ENCODE measurements at regions not wholly inside any gene's neighbourhood (a gene's known extent, or its start where the extent isn't known, plus 50 kb on each side); places are given as distances from the start of the nearest gene placed in this dataset.
"Not testable (repeated sequence)": the region's sequence is repeated elsewhere in the genome, so short reads cannot be mapped to it uniquely, and the experiment has no call there.

DNA sequence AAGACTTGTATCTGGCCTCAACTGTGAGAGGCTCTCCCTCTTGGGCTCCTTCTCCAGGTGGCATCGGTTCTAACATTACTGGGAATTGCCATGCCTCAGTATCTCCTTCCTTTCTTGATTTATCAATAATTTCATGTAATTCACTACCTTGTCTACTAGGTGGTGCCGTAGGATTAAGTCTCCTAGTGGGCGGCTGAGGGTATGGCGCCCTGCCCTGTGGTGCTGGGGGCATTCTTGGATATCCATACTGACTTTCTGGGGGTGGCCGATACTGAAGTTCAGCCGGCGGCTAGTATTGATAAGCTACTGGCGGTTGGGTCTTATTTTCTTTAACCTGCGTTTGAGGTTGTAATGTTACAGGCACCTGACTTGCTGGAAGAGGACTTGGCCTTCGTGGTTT, 164.2 kb upstream of the TMPRSS15 start:
- not testable (repeated sequence) for DNase-seq

- DNase-seq: no peak
These were observed 184.5 kb upstream of the TMPRSS15 start for GRCh38 chr21:18588001-18588662.

- DNase-seq: no peak
These were observed 197.6 kb upstream of the TMPRSS15 start for GRCh38 chr21:18601146-18601545.

- no peak for DNase-seq
These were observed 199.1 kb upstream of the TMPRSS15 start for GRCh38 chr21:18602711-18603110.

DNA sequence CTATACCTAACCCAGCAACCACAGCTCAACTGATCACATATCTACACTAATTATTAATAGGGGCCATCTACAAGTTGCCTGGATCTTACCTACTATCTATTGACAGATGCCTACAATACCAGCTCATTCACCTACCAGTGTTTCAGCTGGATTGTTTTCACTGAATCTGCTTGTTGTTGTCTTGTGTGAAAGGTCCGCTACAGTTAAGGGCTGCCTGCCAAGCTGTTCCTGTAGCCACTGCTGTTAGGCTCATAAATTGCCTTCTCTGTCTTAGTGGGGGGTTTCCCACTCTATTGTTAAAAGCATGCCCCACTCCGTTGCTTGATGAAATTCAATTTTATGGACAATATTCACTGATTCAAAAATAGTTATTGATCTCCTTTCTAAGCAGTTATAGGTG, 199.7 kb upstream of the TMPRSS15 start:
- no peak for DNase-seq

DNA sequence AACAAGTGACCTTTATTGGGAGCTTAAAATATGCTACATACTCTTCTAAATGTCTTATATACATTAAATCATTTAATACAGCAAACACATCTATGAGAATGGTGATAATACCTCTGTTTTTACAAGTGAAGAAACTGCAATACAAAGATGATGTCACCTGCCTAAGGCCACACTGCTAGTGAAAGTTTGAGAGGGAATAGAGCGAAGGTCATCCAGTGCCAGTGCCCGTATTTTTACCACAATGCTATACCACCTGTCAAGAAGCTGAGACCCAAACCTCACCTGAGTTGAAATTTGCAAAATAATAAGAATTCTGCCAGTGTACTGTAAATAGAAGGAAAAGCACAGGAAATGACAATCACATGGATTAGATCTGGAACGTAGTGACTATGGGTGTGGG, 200.4 kb upstream of the TMPRSS15 start:
- no peak for DNase-seq

- DNase-seq: no peak
These were observed 204.6 kb upstream of the TMPRSS15 start for GRCh38 chr21:18608226-18608625.

- no peak for DNase-seq
These were observed 210.7 kb upstream of the TMPRSS15 start for GRCh38 chr21:18614303-18614702.

GRCh38 chr21:18617291-18617690, 213.7 kb upstream of the TMPRSS15 start:
- DNase-seq: no peak

DNA sequence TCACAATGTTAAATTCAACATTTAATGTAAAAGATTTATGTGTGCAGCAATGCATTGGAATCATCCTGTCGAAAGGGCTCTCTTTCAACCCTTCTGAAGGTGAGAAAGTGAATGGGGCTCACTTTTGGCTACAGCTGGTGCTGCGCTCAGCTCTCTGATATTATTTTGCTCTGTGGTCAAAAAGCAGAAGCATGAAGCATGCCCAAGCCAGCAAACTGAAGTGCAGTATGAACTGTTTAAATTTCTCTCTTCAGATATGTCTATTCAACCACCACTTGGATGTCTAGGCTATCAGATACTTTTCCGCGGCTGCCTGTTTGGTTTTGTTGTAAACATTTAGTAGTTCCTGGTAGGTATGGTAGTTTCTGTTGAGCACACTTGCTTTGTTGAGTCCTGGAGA, 216.9 kb upstream of the TMPRSS15 start:
- no peak for DNase-seq

DNA sequence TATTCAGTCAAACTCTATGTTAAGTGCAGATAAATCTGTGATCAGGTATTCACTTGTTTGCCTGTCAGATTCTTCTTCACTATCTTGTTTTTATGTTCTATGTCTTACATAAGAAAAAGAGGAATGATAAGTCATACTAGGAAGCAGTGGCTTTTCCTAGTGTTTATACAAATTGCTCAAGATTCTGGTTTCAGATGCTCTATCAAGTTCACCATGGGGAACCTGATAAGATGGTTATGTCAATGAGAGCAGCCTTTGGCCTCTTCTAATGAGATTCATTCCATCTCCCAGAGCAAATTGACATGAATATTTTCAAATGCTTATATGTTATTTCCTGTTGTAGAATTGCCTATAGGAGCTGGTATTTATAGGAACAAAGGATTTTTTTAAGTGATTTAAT, 218.8 kb upstream of the TMPRSS15 start:
- no peak for DNase-seq

- no peak for DNase-seq
These were observed 226.9 kb upstream of the TMPRSS15 start for GRCh38 chr21:18630446-18630845.

- no peak for DNase-seq
These were observed 233.3 kb upstream of the TMPRSS15 start for GRCh38 chr21:18636897-18637296.

- DNase-seq: no peak
These were observed 242.5 kb upstream of the TMPRSS15 start for GRCh38 chr21:18646116-18646515.

DNA sequence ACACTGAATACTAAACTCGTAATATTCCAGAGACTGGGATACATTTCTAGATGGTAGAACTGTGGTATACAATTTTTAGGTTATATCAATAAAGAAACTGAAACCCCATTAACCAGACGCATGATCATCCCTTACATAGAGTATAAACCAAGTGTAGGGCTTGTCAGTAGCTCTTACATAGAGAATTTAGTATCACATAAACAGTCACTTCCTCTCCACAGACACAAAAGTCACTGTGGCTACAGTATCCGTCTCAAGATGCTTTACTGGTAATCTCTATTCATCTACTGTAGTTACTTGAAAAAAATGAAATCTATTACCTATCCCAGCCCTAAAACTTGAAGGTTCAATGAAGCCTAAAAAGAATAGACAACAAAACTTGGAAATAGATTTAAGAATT, 252.3 kb upstream of the TMPRSS15 start:
- DNase-seq: no peak

- no peak for DNase-seq
These were observed 258.3 kb upstream of the TMPRSS15 start for GRCh38 chr21:18661842-18662241.

- no peak for DNase-seq
These were observed 260.1 kb upstream of the TMPRSS15 start for GRCh38 chr21:18663663-18664062.

DNA sequence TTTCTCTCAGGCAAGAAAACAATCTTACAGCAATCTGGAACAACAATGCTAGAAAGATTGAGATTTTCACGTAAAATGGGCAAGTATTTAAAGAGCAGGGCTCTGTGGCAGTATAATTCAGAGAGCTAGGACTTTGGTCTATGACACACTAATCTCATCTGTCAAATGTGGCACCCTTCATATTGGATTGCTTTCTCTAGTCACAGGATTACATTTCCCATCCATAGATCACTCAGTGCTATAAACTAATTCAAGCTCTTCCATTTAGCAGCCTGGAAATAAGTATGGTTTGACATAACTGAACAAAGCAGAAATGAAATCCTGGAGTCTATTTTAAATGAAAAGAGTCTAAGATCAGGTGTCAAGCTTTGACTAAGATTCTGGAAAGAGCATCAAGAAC, 263.1 kb upstream of the TMPRSS15 start:
- DNase-seq: no peak

GRCh38 chr21:18673789-18674188, 270.2 kb upstream of the TMPRSS15 start:
- no peak for DNase-seq

DNA sequence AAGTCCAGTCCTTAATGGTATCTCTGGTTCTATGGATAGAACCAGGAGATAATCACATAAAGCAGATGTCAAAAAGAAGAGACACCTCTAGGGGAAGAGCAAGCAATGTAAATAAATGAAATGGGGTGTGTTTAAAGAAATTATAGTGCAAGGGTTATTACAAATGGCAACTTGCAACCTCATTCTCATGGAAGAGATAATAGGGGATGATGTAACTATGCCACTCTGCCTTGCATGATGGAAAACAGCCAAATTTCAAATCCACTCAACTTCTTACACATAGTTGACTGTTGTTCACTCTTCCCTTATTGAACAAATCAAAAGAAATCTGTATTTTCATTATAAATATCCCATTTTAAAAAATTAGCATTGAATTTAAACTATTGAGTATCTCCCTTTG, 274.0 kb upstream of the TMPRSS15 start:
- DNase-seq: no peak

GRCh38 chr21:18705971-18706370, 302.4 kb upstream of the TMPRSS15 start:
- no peak for DNase-seq

- no peak for DNase-seq
These were observed 308.1 kb upstream of the TMPRSS15 start for GRCh38 chr21:18711662-18712061.

GRCh38 chr21:18715606-18716005, 312.0 kb upstream of the TMPRSS15 start:
- no peak for DNase-seq

DNA sequence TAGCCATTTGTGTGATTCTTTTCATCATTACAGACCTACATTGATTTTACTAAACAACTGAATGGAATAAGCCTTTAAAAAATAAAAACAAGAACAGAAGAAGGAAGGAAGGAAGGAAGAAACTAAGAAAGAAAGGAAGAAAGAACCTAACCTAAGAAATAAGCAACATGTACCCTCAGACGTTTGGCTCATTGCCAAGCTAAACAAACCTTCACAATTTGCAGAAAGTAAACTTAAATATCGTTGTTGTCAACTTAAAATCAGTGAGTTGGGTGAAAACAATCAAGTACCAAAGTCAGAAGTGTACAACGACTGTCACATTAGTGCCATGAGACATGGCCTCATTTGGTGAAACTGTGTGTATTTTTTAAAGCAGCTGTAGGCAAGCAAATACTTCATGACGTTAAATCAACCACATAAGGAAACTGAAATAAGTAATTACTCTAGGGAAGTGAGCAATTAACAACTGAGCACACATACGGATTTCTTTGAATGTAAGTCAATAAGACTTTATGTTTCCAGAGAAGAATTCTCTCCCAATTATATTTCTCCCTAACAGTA, 313.1 kb upstream of the TMPRSS15 start:
- no peak for DNase-seq

- DNase-seq: no peak
These were observed 318.6 kb upstream of the TMPRSS15 start for GRCh38 chr21:18722193-18722592.
